GM23338 (cell line): ENCODE measurements at regions not wholly inside any gene's neighbourhood (a gene's known extent, or its start where the extent isn't known, plus 50 kb on each side); places are given as distances from the start of the nearest gene placed in this dataset.

Source experiments
- ATAC-seq: fragments of 200-7000 bp; cut with Tn5 transposase; 3 replicates; pipeline ENCODE4 v1.9.1; 2020
- DNase-seq: peaks from one replicate; pipeline ENCODE4 v3.0.0-alpha.2; 2015; ENCODE audit warnings: low spot score
- H2AFZ ChIP-seq: fragments of 200-600 bp; sonication (generic); 2 replicates; pipeline ENCODE4 v1.8.0; 2016; ENCODE audit warnings: antibody characterized with exemption, mild to moderate bottlenecking, moderate library complexity
- H3F3A ChIP-seq: fragments of 200-600 bp; sonication (generic); replicated peaks from 2 replicates; pipeline ENCODE4 v1.8.0; 2017; ENCODE audit warnings: antibody characterized with exemption, mixed run types, low read depth
- H3K27ac ChIP-seq: fragments of 200-600 bp; sonication (generic); 2 replicates; pipeline ENCODE4 v1.6.1; 2016; ENCODE audit warnings: low read depth
- H3K27me3 ChIP-seq: fragments of 200-600 bp; sonication (generic); 2 replicates; pipeline ENCODE4 v1.8.0; 2016; ENCODE audit warnings: mild to moderate bottlenecking, mixed run types, moderate library complexity; ENCODE audit not compliant: insufficient read depth
- H3K36me3 ChIP-seq: fragments of 200-600 bp; sonication (generic); 2 replicates; pipeline ENCODE4 v1.8.0; 2016; ENCODE audit warnings: mild to moderate bottlenecking; ENCODE audit not compliant: insufficient read depth
- H3K4me1 ChIP-seq: fragments of 200-600 bp; sonication (generic); 2 replicates; pipeline ENCODE4 v1.8.0; 2016; ENCODE audit warnings: mild to moderate bottlenecking, moderate library complexity; ENCODE audit not compliant: insufficient read depth
- H3K4me2 ChIP-seq: fragments of 200-600 bp; sonication (generic); 2 replicates; pipeline ENCODE4 v1.7.1; 2017; ENCODE audit warnings: mixed run types
- H3K4me3 ChIP-seq: fragments of 200-600 bp; sonication (generic); 2 replicates; pipeline ENCODE4 v1.6.1; 2016; ENCODE audit warnings: mixed run types
- H3K79me2 ChIP-seq: fragments of 200-600 bp; sonication (generic); replicated peaks from 2 replicates; pipeline ENCODE4 v1.8.0; 2017; ENCODE audit warnings: mild to moderate bottlenecking; ENCODE audit not compliant: insufficient read depth
- H3K9me2 ChIP-seq: fragments of 200-600 bp; sonication (generic); 2 replicates; pipeline ENCODE4 v1.8.0; 2017; ENCODE audit not compliant: insufficient read depth
- H4K20me1 ChIP-seq: fragments of 200-600 bp; sonication (generic); replicated peaks from 2 replicates; pipeline ENCODE4 v1.8.0; 2017; ENCODE audit warnings: mild to moderate bottlenecking; ENCODE audit not compliant: insufficient read depth
- H3K27ac Mint-ChIP-seq: 2 replicates; pipeline ENCODE4 v1.8.0; 2020; ENCODE audit warnings: inconsistent platforms, mild to moderate bottlenecking, moderate library complexity, mixed read lengths
- H3K27me3 Mint-ChIP-seq: 3 replicates; pipeline ENCODE4 v1.8.0; 2022; ENCODE audit warnings: low read depth, mild to moderate bottlenecking, moderate library complexity, mixed read lengths, inconsistent platforms; ENCODE audit not compliant: insufficient read depth, poor library complexity
- H3K36me3 Mint-ChIP-seq: 3 replicates; pipeline ENCODE4 v1.8.0; 2021; ENCODE audit warnings: low read depth, mild to moderate bottlenecking, inconsistent platforms, moderate library complexity, mixed read lengths
- H3K4me1 Mint-ChIP-seq: 3 replicates; pipeline ENCODE4 v1.8.0; 2020; ENCODE audit warnings: mild to moderate bottlenecking, inconsistent platforms, mixed read lengths
- H3K4me3 Mint-ChIP-seq: 3 replicates; pipeline ENCODE4 v1.8.0; 2021; ENCODE audit warnings: moderate library complexity, mild to moderate bottlenecking, inconsistent platforms, mixed read lengths
- H3K9me3 Mint-ChIP-seq: 3 replicates; pipeline ENCODE4 v1.8.0; 2020; ENCODE audit warnings: moderate library complexity, mild to moderate bottlenecking, inconsistent platforms, mixed read lengths
- CREB1 ChIP-seq: fragments of 250-450 bp; sonication (Bioruptor Pico); IDR thresholded peaks from 2 replicates; pipeline ENCODE4 v1.5.0; 2020; ENCODE audit warnings: low read depth, mild to moderate bottlenecking, moderate library complexity
- CTCF ChIP-seq, 2 experiments: fragments of 200-600 bp in 1 of 2; sonication (generic) in 1 of 2; conservative IDR thresholded peaks; 2 replicates each; pipeline versions ENCODE4 v1.5.1 to v1.6.1; 2016 to 2017; ENCODE audit warnings: antibody characterized with exemption in 2 of 2, low read depth in 2 of 2, mild to moderate bottlenecking in 2 of 2, moderate library complexity in 1 of 2
- EZH2 ChIP-seq: fragments of 200-600 bp; sonication (generic); IDR thresholded peaks from one replicate; pipeline ENCODE4 v1.8.0; 2017; ENCODE audit warnings: antibody characterized with exemption, mild to moderate bottlenecking, low read depth; ENCODE audit not compliant: unreplicated experiment
- EZH2phosphoT487 ChIP-seq: fragments of 200-600 bp; sonication (generic); IDR thresholded peaks from one replicate; pipeline ENCODE4 v1.8.1; 2018; ENCODE audit warnings: antibody characterized with exemption; ENCODE audit not compliant: unreplicated experiment
- JUNB ChIP-seq: IDR thresholded peaks from one replicate; pipeline ENCODE4 v1.6.1; 2016; ENCODE audit warnings: antibody characterized with exemption; ENCODE audit not compliant: unreplicated experiment
- NANOG ChIP-seq: IDR thresholded peaks from 2 replicates; pipeline ENCODE4 v1.6.1; 2016; ENCODE audit warnings: antibody characterized with exemption, borderline replicate concordance
- POLR2AphosphoS5 ChIP-seq: IDR thresholded peaks from 2 replicates; pipeline ENCODE4 v1.6.1; 2016; ENCODE audit warnings: antibody characterized with exemption, low read depth
- ZNF114 ChIP-seq: fragments of 250-450 bp; sonication (Bioruptor Pico); IDR thresholded peaks from 2 replicates; pipeline ENCODE4 v1.5.0; 2020; ENCODE audit warnings: mild to moderate bottlenecking, moderate library complexity
- TF ChIP-seq, protein P1 (sequence below): IDR thresholded peaks from 2 replicates; pipeline ENCODE4 v1.6.1; 2016; ENCODE audit warnings: antibody characterized with exemption

DNA sequence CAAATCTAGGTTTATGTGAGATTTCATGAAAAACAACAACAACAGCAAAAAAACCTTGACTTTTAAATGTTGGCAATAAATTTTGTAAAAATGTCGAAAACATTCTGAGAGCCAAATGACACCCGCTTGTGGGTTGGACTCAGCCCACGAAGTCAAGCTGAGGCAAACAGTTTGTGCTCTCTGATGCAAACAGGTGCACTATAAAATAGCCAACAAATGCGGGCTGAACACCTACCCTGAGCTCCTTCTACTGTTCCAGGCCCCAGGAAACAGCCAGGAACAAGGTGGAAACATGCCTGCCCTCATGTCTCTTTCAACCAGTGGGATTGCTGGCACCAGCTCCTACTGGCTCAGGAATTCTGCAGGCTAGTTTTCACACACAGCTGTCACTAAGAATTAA, 105.0 kb upstream of the ZNF716 start:
- H3K36me3 ChIP-seq: no peaks in the 10 kb centered on the region
- no peak for DNase-seq
- H3K9me2 ChIP-seq: no peaks in the 10 kb centered on the region
- Mint-ChIP-seq H3K4me3 (no peak overlapping the region), H3K4me1 (no peaks in the 10 kb centered on the region), H3K27me3 (peaks cover 11% of the 10 kb centered on the region), H3K9me3 (peaks cover 98% of the 10 kb centered on the region), H3K36me3 (peaks cover 46% of the 10 kb centered on the region), H3K27ac (no peak overlapping the region)
- no peak for ATAC-seq
- H2AFZ ChIP-seq: no peak overlapping the region
- no peaks in the 10 kb centered on the region for H3K79me2 ChIP-seq
- no peak overlapping the region for H3K4me2 ChIP-seq
- no peaks in the 10 kb centered on the region for H3K4me1 ChIP-seq
- no peaks in the 10 kb centered on the region for H3K27me3 ChIP-seq
- TF ChIP-seq EZH2 (no peak), CREB1 (no peak), ZNF114 (CRISPR knock-in tag) (no peak), EZH2phosphoT487 (no peak), JUNB (no peak)
- TF ChIP-seq, protein P1, sequence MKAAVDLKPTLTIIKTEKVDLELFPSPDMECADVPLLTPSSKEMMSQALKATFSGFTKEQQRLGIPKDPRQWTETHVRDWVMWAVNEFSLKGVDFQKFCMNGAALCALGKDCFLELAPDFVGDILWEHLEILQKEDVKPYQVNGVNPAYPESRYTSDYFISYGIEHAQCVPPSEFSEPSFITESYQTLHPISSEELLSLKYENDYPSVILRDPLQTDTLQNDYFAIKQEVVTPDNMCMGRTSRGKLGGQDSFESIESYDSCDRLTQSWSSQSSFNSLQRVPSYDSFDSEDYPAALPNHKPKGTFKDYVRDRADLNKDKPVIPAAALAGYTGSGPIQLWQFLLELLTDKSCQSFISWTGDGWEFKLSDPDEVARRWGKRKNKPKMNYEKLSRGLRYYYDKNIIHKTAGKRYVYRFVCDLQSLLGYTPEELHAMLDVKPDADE: no peak
- no peaks in the 10 kb centered on the region for H4K20me1 ChIP-seq
- no peak overlapping the region for H3K4me3 ChIP-seq
- H3F3A ChIP-seq: no peaks in the 10 kb centered on the region
- no peak overlapping the region for H3K27ac ChIP-seq

GRCh38 chr7:57348646-57349269, 101.2 kb upstream of the ZNF716 start:
- no peak overlapping the region for H3K4me2 ChIP-seq
- no peak overlapping the region for H3K4me3 Mint-ChIP-seq
- peaks cover 98% of the 10 kb centered on the region for H3K9me3 Mint-ChIP-seq
- H2AFZ ChIP-seq: no peak overlapping the region
- H3F3A ChIP-seq: no peaks in the 10 kb centered on the region
- H3K27ac Mint-ChIP-seq: no peak overlapping the region
- TF ChIP-seq, protein P1: no peak
- TF ChIP-seq CTCF (conservative IDR thresholded peaks at IDR 0.05; ENCODE audit: low read depth in 2 of 2): no peak
- no peak for TF ChIP-seq NANOG
- no peak for TF ChIP-seq ZNF114 (CRISPR knock-in tag)
- TF ChIP-seq POLR2AphosphoS5: no peak
- H3K27ac ChIP-seq: no peak overlapping the region
- ATAC-seq: no peak
- H4K20me1 ChIP-seq: no peaks in the 10 kb centered on the region
- peaks cover 4% of the 10 kb centered on the region for H3K27me3 Mint-ChIP-seq
- DNase-seq: no peak
- no peaks in the 10 kb centered on the region for H3K36me3 ChIP-seq
- H3K4me1 Mint-ChIP-seq: no peaks in the 10 kb centered on the region
- no peaks in the 10 kb centered on the region for H3K79me2 ChIP-seq
- no peaks in the 10 kb centered on the region for H3K27me3 ChIP-seq
- H3K4me3 ChIP-seq: no peak overlapping the region
- no peaks in the 10 kb centered on the region for H3K4me1 ChIP-seq
- H3K36me3 Mint-ChIP-seq: peaks cover 54% of the 10 kb centered on the region
- H3K9me2 ChIP-seq: no peaks in the 10 kb centered on the region
